HG03558 (cell line): ENCODE measurements at regions not wholly inside any gene's neighbourhood (a gene's known extent, or its start where the extent isn't known, plus 50 kb on each side); places are given as distances from the start of the nearest gene placed in this dataset.

Experiments used
- ATAC-seq: cut with Tn5 transposase; IDR thresholded peaks from one replicate; pipeline ENCODE4 v1.9.1; 2021; ENCODE audit warnings: moderate number of reproducible peaks; ENCODE audit not compliant: unreplicated experiment; ENCODE audit errors: extremely low read depth

GRCh38 chr14:55921511-55921910 is 196.7 kb upstream of the PELI2 start:
- no peak for ATAC-seq

DNA sequence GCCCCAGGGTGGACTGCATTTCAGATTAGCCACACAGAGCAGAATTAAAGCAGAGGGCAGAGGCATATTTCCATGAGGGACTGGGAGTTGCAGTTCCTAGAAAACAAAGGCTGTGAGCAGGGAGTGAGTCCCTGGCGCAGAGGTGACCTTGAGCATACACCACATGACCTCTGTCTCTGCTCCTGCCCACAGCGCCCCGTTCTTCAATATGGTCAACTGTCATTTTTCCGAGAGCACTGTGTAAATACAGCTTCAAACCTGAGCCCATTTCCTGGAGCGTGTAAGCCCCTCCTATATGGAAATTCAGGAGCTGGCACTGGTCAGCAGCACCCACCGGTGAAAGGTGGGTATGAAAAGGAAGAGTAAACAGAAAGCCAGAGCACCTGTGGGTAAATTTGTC is 192.2 kb upstream of the PELI2 start:
- ATAC-seq: no peak

DNA sequence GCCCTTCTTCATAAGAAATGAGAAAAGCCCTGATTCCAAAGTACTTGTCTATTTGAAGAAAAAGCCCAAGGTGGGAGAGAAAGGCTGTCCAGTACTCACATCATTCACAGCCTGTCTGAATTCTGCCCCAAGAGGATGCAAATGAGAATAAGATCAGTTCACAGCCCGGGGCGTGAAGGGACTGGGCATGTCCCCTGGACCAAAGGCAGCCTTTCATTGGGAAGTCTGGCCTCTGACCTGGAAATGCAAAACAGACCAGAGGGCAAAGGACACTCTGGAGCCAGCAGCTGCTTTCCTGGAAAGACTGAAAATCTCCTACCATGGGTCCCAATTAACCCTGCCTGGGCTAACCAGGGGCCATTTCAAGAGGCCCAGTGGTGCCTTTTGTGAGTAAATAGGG is 191.2 kb upstream of the PELI2 start:
- no peak for ATAC-seq

DNA sequence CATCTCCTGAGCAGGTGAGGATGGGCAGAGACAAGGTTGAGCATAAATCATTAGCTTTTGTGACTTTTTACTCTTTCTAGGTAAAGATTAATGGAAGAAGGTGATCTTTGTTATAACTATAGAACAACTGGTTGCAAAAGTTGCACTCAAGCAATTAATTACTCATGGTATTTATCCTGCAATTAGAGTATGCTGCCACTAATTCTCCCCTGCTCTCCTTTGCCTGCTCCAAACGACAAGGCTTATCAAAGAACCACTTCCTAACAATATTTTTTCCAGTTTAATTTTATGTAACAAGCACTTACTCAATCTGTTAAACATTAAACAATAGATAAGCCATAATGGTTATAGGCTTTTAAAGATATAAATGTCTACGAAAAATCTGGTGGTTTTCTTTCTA is 189.9 kb upstream of the PELI2 start:
- ATAC-seq: no peak

DNA sequence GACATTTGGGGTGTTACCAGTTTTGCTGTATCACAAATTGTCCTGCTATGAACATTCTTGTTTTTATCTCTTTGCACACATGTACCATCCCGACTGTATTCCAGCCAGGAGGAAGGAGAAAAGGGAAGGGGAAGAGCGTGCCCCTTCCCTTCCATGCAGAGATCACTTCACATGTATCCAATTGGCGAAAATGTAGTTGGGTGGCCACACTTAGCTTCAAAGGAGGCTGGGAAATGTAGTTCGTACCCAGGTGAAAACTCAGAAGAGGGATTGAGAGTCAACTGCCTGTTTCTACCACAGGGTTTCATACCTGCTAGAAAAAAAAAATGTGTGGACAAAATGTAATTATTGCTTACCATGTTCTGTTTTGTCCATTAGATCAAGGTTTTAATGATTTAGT is 189.1 kb upstream of the PELI2 start:
- no peak for ATAC-seq

- ATAC-seq: no peak
Observed at GRCh38 chr14:55930016-55930784, 188.0 kb upstream of the PELI2 start.

- no peak for ATAC-seq
Observed at GRCh38 chr14:55936691-55937090, 181.5 kb upstream of the PELI2 start.

GRCh38 chr14:55938249-55938791 is 179.9 kb upstream of the PELI2 start:
- ATAC-seq: no peak

DNA sequence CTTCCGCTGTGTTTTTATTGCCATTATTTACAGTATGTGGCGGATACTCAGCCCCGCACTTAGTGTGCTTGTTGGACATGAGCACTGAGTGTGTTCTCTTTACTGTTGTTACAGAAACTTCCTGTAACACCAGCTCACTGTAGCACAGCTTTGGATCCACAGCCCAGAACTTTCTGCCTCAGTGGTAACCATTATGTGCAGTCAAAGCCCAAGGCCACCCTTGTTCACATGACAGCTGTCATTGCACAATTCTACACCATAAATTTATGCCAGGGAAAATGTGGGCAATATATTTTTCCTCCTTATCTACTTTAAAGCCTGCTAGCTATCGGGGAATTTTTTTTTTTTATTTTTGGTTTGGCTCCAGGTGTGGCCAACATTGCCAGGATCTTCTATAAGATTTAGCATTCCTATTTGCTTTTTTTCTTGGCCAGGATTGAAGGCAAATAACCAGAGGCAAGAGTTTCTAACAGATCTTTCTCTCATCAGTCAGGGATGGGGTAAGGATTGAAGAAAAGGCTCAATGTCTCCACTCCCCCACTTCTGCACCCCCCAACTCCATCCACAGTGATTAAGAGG is 176.0 kb upstream of the PELI2 start:
- ATAC-seq: no peak

- ATAC-seq: no peak
Observed at GRCh38 chr14:55942826-55943225, 175.4 kb upstream of the PELI2 start.

DNA sequence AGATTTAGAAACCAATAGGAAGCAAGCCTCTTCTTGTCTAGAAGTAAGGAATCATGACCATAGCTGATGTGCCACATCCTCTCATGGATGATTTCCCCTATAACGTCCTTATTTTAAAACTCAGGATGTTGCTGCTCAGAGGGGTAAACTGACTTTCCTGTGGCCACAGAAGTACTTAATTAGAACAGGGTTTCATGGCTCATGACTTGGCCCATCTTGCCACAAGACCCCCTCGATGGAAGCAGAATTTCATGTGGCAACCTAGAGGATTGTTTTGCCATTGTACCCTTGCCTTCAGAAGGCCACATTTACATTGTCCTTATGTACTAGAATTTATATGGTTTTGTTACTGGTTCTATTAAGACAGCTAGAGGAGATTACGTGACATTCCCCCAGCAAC is 173.5 kb upstream of the PELI2 start:
- ATAC-seq: no peak

DNA sequence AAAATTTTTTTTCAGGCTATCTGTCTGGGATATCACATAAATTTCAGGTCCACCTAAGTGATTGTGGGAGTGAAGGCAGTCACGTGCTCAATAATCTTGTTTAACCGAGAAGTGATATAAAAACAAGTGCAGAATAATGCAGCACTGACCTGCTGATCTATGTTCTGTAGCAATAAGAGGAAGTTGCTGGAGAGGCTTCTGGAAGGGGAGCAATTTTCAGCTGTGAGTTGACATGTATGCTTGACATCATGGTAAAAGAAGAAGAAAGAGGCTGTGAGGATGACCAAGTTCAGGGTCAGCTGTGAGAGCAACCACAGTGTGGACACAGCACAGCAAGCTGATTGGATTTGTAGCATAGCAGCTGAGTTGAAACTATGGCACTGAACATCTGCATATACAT is 172.0 kb upstream of the PELI2 start:
- no peak for ATAC-seq

DNA sequence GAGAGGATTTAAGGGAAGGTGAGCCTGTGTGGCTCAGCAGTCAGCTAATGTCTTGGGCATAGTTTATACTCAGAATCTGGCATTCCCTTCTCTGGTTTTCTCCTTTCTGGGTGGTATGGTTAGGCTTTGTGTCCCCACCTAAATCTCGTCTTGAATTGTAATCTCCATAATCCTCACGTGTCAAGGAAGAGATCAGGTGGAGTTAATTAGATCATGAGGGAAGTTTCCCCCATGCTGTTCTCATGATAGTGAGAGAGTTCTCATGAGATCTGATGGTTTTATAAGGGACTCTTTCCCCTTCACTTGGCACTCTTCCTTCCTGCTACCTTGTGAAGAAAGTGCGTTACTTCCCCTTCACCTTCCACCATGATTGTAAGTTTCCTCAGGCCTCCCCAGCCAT is 169.8 kb upstream of the PELI2 start:
- no peak for ATAC-seq

DNA sequence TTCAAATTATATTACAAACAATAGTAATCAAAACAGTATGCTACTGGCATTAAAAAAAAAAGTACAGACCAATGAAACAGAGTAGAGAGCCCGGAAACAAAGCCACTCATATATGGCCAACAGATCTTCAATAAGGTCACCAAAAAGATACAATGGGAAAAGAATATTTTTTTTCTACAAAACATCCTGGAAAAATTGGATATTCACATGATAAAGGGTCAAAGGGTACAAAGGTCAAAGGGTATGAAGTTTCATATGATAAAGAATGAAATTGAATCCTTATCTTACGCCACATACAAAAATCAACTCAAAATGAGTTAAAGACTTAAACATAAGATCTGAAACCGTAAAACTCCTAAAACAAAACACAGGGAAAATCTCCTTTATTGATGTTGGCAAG is 168.5 kb upstream of the PELI2 start:
- no peak for ATAC-seq

DNA sequence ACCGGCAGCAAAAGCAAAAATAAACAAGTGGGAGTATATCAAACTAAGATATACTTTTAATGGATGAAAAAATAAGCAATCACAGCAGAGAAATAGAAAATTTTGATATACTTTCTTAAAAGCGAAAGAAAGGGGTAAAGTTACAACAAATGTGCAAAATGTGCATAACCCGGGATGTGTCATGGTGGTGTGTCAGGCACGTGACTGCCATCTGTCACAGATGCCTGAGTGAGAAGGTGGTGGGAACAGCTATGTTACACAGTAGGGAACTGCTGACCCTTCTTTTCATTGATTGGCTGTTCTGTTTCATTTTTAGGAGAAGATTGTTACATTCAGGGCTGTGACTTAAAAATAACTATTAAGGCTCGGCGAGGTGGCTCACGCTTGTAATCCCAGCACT is 168.1 kb upstream of the PELI2 start:
- no peak for ATAC-seq

- no peak for ATAC-seq
Observed at GRCh38 chr14:55951341-55952206, 166.6 kb upstream of the PELI2 start.

DNA sequence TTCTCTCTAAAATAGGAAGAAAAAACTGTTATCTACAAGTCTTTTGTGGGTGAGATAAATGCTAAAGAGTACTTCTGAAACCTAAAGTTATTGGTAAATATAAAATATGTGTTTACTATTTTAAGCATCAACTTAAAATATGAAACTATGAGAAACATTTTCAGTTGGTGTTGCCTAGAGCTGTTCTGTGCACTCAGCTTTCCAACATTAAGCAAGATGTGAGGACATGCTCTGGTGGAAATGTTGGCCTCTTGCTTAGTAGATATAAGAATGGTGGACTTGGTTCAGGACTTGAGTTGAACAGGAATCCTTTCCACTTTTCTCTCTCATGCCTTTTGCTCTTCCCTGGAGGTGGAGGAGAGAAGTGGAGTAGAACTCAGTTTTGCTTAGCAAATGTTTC is 164.1 kb upstream of the PELI2 start:
- no peak for ATAC-seq

DNA sequence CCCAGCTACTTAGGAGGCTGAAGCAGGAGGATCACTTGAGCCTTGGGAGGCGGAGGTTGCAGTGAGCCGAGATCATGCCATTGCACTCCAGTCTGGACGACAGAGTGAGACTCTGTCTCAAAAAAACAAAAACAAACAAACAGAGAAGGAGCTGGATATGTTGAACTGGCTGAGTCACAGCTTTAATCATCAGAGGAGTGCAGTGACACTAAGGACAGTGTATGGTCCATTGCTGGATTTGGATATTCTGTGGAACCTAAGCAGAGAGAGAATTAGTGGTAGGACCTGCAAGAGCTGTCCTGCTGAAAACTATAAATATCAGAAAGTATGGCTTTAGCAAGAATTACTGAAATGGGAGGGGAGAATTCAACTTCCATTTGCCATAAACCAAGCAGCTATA is 163.0 kb upstream of the PELI2 start:
- no peak for ATAC-seq

DNA sequence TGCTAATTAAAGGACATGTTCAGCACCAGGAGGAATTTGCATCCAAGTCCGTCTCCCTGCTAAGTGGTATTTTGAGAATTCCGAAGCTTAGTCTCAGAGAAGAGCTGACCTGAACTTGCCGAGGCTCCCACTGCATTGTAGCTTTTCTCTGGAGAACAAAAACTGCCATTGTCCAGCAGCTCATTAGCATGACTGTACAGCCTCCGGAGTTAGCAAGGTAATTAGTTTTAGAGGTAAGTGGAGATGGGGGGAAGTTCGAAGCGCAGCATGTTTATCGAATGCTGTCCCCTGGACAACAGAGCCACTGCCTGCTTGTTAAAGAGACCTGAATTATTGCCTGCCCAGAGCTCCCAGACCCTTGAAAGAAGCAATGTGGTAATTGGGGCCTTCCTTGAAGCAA is 160.3 kb upstream of the PELI2 start:
- ATAC-seq: no peak

GRCh38 chr14:55963295-55963694 is 154.9 kb upstream of the PELI2 start:
- ATAC-seq: no peak

DNA sequence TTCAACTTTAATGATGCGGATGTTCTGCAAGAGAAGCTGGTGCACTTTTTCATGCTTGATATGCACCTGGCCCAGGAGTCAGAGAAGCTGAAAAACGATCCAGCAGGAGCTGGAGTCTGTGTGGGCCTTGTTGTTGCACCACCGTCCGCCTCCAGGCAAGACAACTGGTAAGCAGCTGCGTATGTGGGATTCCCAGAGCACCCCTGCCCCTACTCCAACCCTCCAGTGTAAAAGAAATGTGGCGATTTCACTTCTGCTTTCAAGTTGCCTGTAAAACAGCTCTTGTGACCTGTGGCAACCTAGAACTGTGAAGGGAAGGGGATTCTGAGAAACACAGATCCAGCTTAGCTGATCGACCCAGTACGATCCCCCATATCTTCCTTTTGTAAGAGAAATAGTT is 154.1 kb upstream of the PELI2 start:
- ATAC-seq: no peak
